HepG2 (cell line): ENCODE measurements at regions not wholly inside any gene's neighbourhood (a gene's known extent, or its start where the extent isn't known, plus 50 kb on each side); places are given as distances from the start of the nearest gene placed in this dataset.

Experiments
- ASH2L ChIP-seq: fragments of 300-600, 200-600 bp; sonication (generic); IDR thresholded peaks from 2 replicates; pipeline ENCODE4 v1.7.0; 2017; ENCODE audit warnings: low read depth, mild to moderate bottlenecking, moderate library complexity, mixed read lengths, low read length; ENCODE audit not compliant: insufficient read length
- CREM ChIP-seq, 2 experiments: sonication (generic) in 1 of 2; formaldehyde crosslinking in 1 of 2; IDR thresholded peaks; 2 replicates each; pipeline versions ENCODE4 v1.4.0 to v1.6.1; 2016 to 2020; ENCODE audit warnings: antibody characterized with exemption in 1 of 2, mild to moderate bottlenecking in 1 of 2, missing genetic modification reagents in 1 of 2
- FOXP1 ChIP-seq, 2 experiments: fragments of 450-650 bp in 1 of 2; IDR thresholded peaks; 2 replicates each; pipeline ENCODE4 v1.6.1; 2017 to 2018; ENCODE audit warnings: antibody characterized with exemption in 1 of 2
- HMGXB3 ChIP-seq: sonication (generic); formaldehyde crosslinking; IDR thresholded peaks from 2 replicates; pipeline ENCODE4 v1.4.0; 2020; ENCODE audit warnings: missing genetic modification reagents, borderline replicate concordance
- HNF1A ChIP-seq, 2 experiments: sonication (generic) in 1 of 2; formaldehyde crosslinking in 1 of 2; IDR thresholded peaks; 2 replicates each; pipeline versions ENCODE4 v1.4.0 to v1.6.1; 2016 to 2020; ENCODE audit warnings: borderline replicate concordance in 1 of 2, low read depth in 1 of 2, mild to moderate bottlenecking in 1 of 2, missing genetic modification reagents in 1 of 2
- HNF4G ChIP-seq, 2 experiments: sonication (generic) in 1 of 2; formaldehyde crosslinking in 1 of 2; IDR thresholded peaks; 2 replicates each; pipeline versions ENCODE4 v1.4.0 to v1.6.1; 2011 to 2020; ENCODE audit warnings: borderline replicate concordance in 2 of 2, low read depth in 2 of 2, mild to moderate bottlenecking in 2 of 2, low read length in 1 of 2, missing genetic modification reagents in 1 of 2, moderate library complexity in 1 of 2
- KDM5A ChIP-seq: fragments of 200-600 bp; sonication (generic); IDR thresholded peaks from 2 replicates; pipeline ENCODE4 v1.7.0; 2018; ENCODE audit warnings: antibody characterized with exemption, mild to moderate bottlenecking, low read length, borderline replicate concordance
- MIXL1 ChIP-seq: IDR thresholded peaks from 2 replicates; pipeline ENCODE4 v1.6.1; 2016
- NAIF1 ChIP-seq: sonication (generic); formaldehyde crosslinking; IDR thresholded peaks from 2 replicates; pipeline ENCODE4 v1.5.0; 2020; ENCODE audit warnings: mild to moderate bottlenecking, missing genetic modification reagents, borderline replicate concordance
- REL ChIP-seq: sonication (generic); formaldehyde crosslinking; conservative IDR thresholded peaks from 2 replicates; pipeline ENCODE4 v1.8.0; 2022; ENCODE audit warnings: mild to moderate bottlenecking, missing genetic modification reagents, moderate library complexity
- TBX2 ChIP-seq: sonication (generic); formaldehyde crosslinking; IDR thresholded peaks from 2 replicates; pipeline ENCODE4 v1.5.0; 2020; ENCODE audit warnings: missing genetic modification reagents, mild to moderate bottlenecking, borderline replicate concordance
- ZNF281 ChIP-seq: sonication (generic); formaldehyde crosslinking; IDR thresholded peaks from 2 replicates; pipeline ENCODE4 v1.4.0; 2020; ENCODE audit warnings: missing genetic modification reagents, borderline replicate concordance
- ZNF331 ChIP-seq: sonication (generic); formaldehyde crosslinking; IDR thresholded peaks from 2 replicates; pipeline ENCODE4 v1.4.0; 2020; ENCODE audit warnings: missing genetic modification reagents
- ZNF383 ChIP-seq: sonication (generic); formaldehyde crosslinking; IDR thresholded peaks from 2 replicates; pipeline ENCODE4 v1.4.0; 2020; ENCODE audit warnings: missing genetic modification reagents, mild to moderate bottlenecking, borderline replicate concordance
- ZNF747 ChIP-seq: sonication (generic); formaldehyde crosslinking; IDR thresholded peaks from 2 replicates; pipeline ENCODE4 v1.8.1; 2023; ENCODE audit warnings: missing genetic modification reagents, mild to moderate bottlenecking, borderline replicate concordance

- no peak for TF ChIP-seq HMGXB3 (CRISPR knock-in tag)
- no peak for TF ChIP-seq REL (CRISPR knock-in tag)
- TF ChIP-seq FOXP1 (IDR thresholded peaks at IDR 0.05) = no peak
- peak; percentile 80 for TF ChIP-seq FOXP1 (CRISPR knock-in tag; IDR thresholded peaks at IDR 0.05)
- TF ChIP-seq CREM (IDR thresholded peaks at IDR 0.05) = peak; percentile 45; the same call in 1 of the 2 replicates
- TF ChIP-seq CREM (CRISPR knock-in tag; IDR thresholded peaks at IDR 0.05) = no peak
- no peak; the same call in 1 of the 2 replicates for TF ChIP-seq MIXL1 (CRISPR knock-in tag)
- TF ChIP-seq HNF1A (IDR thresholded peaks at IDR 0.05; ENCODE audit: low read depth) = no peak
- peak; percentile 47; the same call in 1 of the 2 replicates for TF ChIP-seq HNF1A (CRISPR knock-in tag; IDR thresholded peaks at IDR 0.05; ENCODE audit: borderline replicate concordance)
- peak; percentile 61; the same call in 1 of the 2 replicates for TF ChIP-seq ZNF747 (CRISPR knock-in tag)
- peak; percentile 61; the same call in 1 of the 2 replicates for TF ChIP-seq ZNF331 (CRISPR knock-in tag)
- no peak for TF ChIP-seq ZNF383 (CRISPR knock-in tag)
- peak; percentile 51; the same call in 1 of the 2 replicates for TF ChIP-seq HNF4G (IDR thresholded peaks at IDR 0.05; ENCODE audit: borderline replicate concordance, low read depth, low read length)
- no peak for TF ChIP-seq HNF4G (CRISPR knock-in tag; IDR thresholded peaks at IDR 0.05; ENCODE audit: borderline replicate concordance, low read depth)
- no peak for TF ChIP-seq KDM5A
- TF ChIP-seq ZNF281 (CRISPR knock-in tag) = no peak
- TF ChIP-seq TBX2 (CRISPR knock-in tag) = peak; percentile 69
- no peak for TF ChIP-seq NAIF1 (CRISPR knock-in tag)
- peak; percentile 48 for TF ChIP-seq ASH2L
Measured at GRCh38 chr2:186129767-186130581, 356.1 kb upstream of the ZC3H15 start (continued).
